Heart left ventricle (tissue), 13 donors: ENCODE measurements at regions not wholly inside any gene's neighbourhood (a gene's known extent, or its start where the extent isn't known, plus 50 kb on each side); places are given as distances from the start of the nearest gene placed in this dataset.

Experiments
- POLR2A ChIP-seq, 2 donors: fragments of 450-650 bp; IDR thresholded peaks; one replicate each; pipeline ENCODE4 v1.6.1; 2017; ENCODE audit warnings: antibody characterized with exemption in 2 of 2, mild to moderate bottlenecking in 2 of 2, moderate library complexity in 2 of 2
- TF ChIP-seq, protein P1 (sequence below), 12 donors: fragments of 200-600 bp; sonication (generic) in 4 of 12; IDR thresholded peaks; one replicate each; pipeline versions ENCODE4 v1.5.0 to v1.8.0; 2018 to 2022; ENCODE audit warnings: antibody characterized with exemption in 12 of 12, mild to moderate bottlenecking in 5 of 12
- donor health status: ischemic (EF 13 %, LVEDD 7.1; RV severe dilation, severe dysfunction).
- donor health status: DM: no; HTN: yes; CAD: no.
- donor health status: DM: no; HTN: no; CAD: no.
- donor health status: ischemic (EF 25% LVEDD 6.9; RV normal size, moderate dysfunction).
- donor health status: ischemic (EF 25% LVEDD 5.7; RV mildly dilated, moderate dysfunction).
- donor health status: ischemic (EF 35%, LVEDD 5.7; RV mildly dilated, moderate dysfunction).
- donor health status: nonischemic (EF 11% LVEDD 7.7; RV severe dilation, severe dysfunction).
- donor health status: DM: yes; HTN: yes; CAD: no.
- donor health status: PGD.
- donor health status: ischemic (EF 29% LVEDD 5.4; RV normal size, mild dysfunction).
- donor health status: nonischemic (EF 23%, LVEDD 6.1; RV moderate dilation, normal function).

DNA sequence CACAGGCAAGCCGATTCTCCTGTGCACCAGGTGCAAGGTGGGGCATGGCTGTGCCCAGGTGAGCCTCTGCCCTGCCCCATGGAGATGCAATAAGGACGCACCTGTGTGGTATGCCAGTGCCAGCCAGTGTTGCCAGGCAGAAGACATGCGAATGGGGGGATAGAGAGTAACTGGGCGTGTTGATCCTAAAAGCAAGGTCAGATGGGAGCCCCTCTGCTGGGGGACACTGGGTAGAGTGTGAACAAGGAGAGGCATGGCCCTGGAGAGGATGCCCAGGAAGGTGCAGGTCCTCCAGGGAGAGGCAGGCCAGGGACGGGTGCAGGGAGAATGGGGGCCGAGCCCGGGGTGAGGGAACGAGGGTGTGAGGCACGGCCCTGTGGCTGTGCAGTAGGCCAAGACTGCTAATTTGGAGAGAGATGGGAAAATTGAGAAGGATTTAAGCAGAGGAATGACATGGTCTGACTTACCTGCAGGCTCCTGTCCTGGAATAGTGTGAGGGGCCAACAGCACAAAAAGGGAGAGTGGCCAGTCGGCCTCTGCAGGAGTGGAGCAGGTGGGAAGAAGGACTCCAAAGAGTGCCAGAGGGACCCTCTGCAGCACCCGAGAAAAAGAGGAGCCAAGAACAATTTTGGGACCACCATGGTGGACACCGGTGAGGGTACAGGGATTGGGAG lies 690.4 kb upstream of the HS6ST1 start:
- TF ChIP-seq, protein P1, sequence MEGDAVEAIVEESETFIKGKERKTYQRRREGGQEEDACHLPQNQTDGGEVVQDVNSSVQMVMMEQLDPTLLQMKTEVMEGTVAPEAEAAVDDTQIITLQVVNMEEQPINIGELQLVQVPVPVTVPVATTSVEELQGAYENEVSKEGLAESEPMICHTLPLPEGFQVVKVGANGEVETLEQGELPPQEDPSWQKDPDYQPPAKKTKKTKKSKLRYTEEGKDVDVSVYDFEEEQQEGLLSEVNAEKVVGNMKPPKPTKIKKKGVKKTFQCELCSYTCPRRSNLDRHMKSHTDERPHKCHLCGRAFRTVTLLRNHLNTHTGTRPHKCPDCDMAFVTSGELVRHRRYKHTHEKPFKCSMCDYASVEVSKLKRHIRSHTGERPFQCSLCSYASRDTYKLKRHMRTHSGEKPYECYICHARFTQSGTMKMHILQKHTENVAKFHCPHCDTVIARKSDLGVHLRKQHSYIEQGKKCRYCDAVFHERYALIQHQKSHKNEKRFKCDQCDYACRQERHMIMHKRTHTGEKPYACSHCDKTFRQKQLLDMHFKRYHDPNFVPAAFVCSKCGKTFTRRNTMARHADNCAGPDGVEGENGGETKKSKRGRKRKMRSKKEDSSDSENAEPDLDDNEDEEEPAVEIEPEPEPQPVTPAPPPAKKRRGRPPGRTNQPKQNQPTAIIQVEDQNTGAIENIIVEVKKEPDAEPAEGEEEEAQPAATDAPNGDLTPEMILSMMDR (IDR thresholded peaks at IDR 0.05): no peak
- TF ChIP-seq POLR2A (IDR thresholded peaks at IDR 0.05): no peak
